Cardiac muscle cell (in vitro differentiated cells and primary cell): ENCODE measurements at regions not wholly inside any gene's neighbourhood (a gene's known extent, or its start where the extent isn't known, plus 50 kb on each side); places are given as distances from the start of the nearest gene placed in this dataset.

Source experiments
- DNase-seq, 2 donors: peaks; one replicate each; pipeline versions ENCODE4 v3.0.0 to v3.0.0-alpha.2; 2010 to 2017; ENCODE audit warnings: low read depth in 1 of 2, low spot score in 1 of 2
- H3K27ac ChIP-seq: fragments of 200-600 bp; sonication (generic); 2 replicates; pipeline ENCODE4 v1.5.1; 2016
- H3K27me3 ChIP-seq: fragments of 200-600 bp; sonication (generic); 2 replicates; pipeline ENCODE4 v1.6.0; 2016; ENCODE audit warnings: control low read depth
- H3K36me3 ChIP-seq: fragments of 200-600 bp; sonication (generic); 2 replicates; pipeline ENCODE4 v1.5.1; 2016; ENCODE audit warnings: control low read depth
- H3K4me1 ChIP-seq: fragments of 200-600 bp; sonication (generic); 2 replicates; pipeline ENCODE4 v1.8.1; 2017; ENCODE audit warnings: low read depth, mild to moderate bottlenecking, mixed run types
- H3K4me3 ChIP-seq: fragments of 200-600 bp; sonication (generic); 2 replicates; pipeline ENCODE4 v1.5.1; 2016; ENCODE audit warnings: mild to moderate bottlenecking
- H3K9me3 ChIP-seq: fragments of 200-600 bp; sonication (generic); 2 replicates; pipeline ENCODE4 v1.5.1; 2017; ENCODE audit warnings: low read depth, mild to moderate bottlenecking, control low read depth
- CTCF ChIP-seq: IDR thresholded peaks from 2 replicates; pipeline ENCODE4 v1.5.1; 2012; ENCODE audit warnings: low read depth, mild to moderate bottlenecking, low read length

GRCh38 chr18:32607816-32608215 is 137.1 kb upstream of the GAREM1 start:
- no peak for DNase-seq

GRCh38 chr18:32598144-32598543 is 127.5 kb upstream of the GAREM1 start:
- no peaks in the 10 kb centered on the region for H3K36me3 ChIP-seq
- no peak for TF ChIP-seq CTCF
- no peak overlapping the region for H3K27ac ChIP-seq
- no peak overlapping the region for H3K4me3 ChIP-seq
- DNase-seq = no peak
- no peaks in the 10 kb centered on the region for H3K9me3 ChIP-seq
- no peaks in the 10 kb centered on the region for H3K4me1 ChIP-seq
- no peaks in the 10 kb centered on the region for H3K27me3 ChIP-seq

More at GRCh38 chr18:32607816-32608215, 137.1 kb upstream of the GAREM1 start:
- H3K27ac ChIP-seq = no peak overlapping the region
- H3K4me3 ChIP-seq = no peak overlapping the region
- TF ChIP-seq CTCF = no peak
- H3K27me3 ChIP-seq = no peaks in the 10 kb centered on the region
- H3K4me1 ChIP-seq = no peaks in the 10 kb centered on the region
- no peaks in the 10 kb centered on the region for H3K9me3 ChIP-seq
- H3K36me3 ChIP-seq = no peaks in the 10 kb centered on the region

GRCh38 chr18:32596501-32596900 is 125.8 kb upstream of the GAREM1 start:
- H3K27me3 ChIP-seq = no peaks in the 10 kb centered on the region
- no peak for DNase-seq
- no peaks in the 10 kb centered on the region for H3K4me1 ChIP-seq
- H3K36me3 ChIP-seq = no peaks in the 10 kb centered on the region
- no peak for TF ChIP-seq CTCF
- H3K4me3 ChIP-seq = no peak overlapping the region
- no peaks in the 10 kb centered on the region for H3K9me3 ChIP-seq
- no peak overlapping the region for H3K27ac ChIP-seq

GRCh38 chr18:32595832-32596231 is 125.2 kb upstream of the GAREM1 start:
- TF ChIP-seq CTCF = no peak
- DNase-seq = no peak

GRCh38 chr18:32588191-32588590 is 117.5 kb upstream of the GAREM1 start:
- no peaks in the 10 kb centered on the region for H3K36me3 ChIP-seq
- H3K4me1 ChIP-seq = peaks cover 13% of the 10 kb centered on the region
- H3K27me3 ChIP-seq = no peaks in the 10 kb centered on the region
- no peak for DNase-seq
- H3K27ac ChIP-seq = no peak overlapping the region
- no peak for TF ChIP-seq CTCF
- H3K9me3 ChIP-seq = no peaks in the 10 kb centered on the region
- no peak overlapping the region for H3K4me3 ChIP-seq

More at GRCh38 chr18:32595832-32596231, 125.2 kb upstream of the GAREM1 start:
- Histone ChIP-seq H3K4me3 (no peak overlapping the region), H3K9me3 (no peaks in the 10 kb centered on the region), H3K27me3 (no peaks in the 10 kb centered on the region), H3K27ac (no peak overlapping the region), H3K4me1 (no peaks in the 10 kb centered on the region), H3K36me3 (no peaks in the 10 kb centered on the region)

- Histone ChIP-seq H3K9me3 (no peaks in the 10 kb centered on the region), H3K4me1 (peaks cover 13% of the 10 kb centered on the region), H3K27me3 (no peaks in the 10 kb centered on the region), H3K36me3 (no peaks in the 10 kb centered on the region), H3K4me3 (no peak overlapping the region), H3K27ac (no peak overlapping the region)
- no peak for TF ChIP-seq CTCF
- no peak for DNase-seq
Measured at GRCh38 chr18:32583431-32583830, 112.7 kb upstream of the GAREM1 start.
